ENCODE measurements at regions not wholly inside any gene's neighbourhood (a gene's known extent, or its start where the extent isn't known, plus 50 kb on each side); places are given as distances from the start of the nearest gene placed in this dataset.

DNA sequence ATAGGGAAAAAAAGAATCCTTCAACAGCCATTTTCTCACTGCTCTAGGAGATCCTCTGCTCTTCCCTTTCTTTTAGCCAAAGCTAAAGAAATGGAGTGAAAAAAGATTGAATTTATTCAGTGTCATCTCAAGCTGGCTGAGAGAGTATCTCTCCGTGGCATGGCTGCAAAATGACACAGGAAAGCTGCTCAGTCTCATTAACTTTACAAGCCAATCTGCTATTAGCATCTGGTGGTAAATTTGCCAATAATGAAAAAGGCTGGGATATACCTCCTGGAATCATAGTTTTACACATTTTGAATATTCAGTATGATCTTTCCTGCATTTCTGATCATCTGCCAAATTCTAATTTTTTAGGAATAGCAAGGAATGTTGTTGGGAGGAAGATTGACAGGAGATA, 176.8 kb upstream of the CHRM3 start:
- no peak for DNase-seq

DNA sequence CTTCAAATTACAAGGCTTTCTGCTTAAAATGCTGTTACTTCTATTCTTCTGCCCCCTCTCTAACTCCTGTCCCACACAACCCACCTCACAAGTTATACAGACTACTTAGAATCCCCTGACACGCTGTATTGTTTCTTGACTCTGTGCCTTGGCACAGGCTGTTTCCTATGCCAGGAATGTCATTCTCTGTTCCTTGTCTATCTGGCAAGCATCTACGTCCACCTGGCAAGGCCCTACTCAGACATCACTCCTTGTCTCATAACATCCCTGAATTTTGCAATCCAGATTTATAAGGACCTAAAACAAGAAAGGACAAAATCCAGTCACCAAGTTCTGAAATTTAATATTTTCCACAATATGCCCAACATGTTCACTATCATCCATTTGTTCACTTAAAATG, 182.0 kb upstream of the CHRM3 start:
- no peak for DNase-seq

- no peak for DNase-seq
Observed at GRCh38 chr1:239197871-239198270, 188.5 kb upstream of the CHRM3 start.

GRCh38 chr1:239189998-239190512, 196.3 kb upstream of the CHRM3 start:
- DNase-seq, result no peak

DNA sequence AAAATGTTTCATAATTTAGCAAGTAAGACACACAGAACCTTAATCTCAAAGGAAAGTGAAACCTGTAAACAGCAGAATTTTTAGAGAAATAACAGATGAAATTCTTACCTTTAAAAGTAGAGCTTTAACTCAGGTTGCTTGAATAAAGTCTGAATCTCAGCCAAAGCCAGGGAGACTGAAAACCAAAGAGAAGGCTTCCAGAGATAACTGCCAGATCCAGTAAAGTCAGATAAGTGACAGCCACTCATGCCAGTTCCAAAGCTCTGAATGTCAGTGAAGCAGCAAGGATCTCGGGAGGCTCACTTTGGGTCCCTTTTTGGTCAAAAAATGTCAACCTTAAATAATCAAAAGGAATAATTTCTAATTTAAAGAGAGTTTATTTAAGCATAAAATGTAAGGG, 199.9 kb upstream of the CHRM3 start:
- DNase-seq, result no peak

DNA sequence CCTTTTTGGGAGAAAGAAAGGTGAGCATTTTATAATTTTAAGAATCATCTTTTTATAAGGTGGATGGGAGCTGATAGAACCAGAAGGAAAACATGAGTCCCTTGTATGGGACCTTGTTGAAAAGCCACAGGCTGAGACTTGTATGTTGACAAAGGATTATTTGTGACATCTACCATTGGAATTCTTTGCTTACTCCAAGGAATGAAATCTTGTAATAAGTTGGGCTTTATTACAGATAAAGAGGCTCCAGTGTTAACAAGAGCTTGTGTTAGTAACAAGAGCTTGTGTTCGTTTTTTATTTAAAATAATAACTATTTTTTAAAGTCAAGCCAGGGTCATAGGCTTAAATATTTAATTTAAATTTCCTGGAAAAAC, 201.1 kb upstream of the CHRM3 start:
- no peak for DNase-seq

GRCh38 chr1:239184561-239185244, 201.7 kb upstream of the CHRM3 start:
- no peak for DNase-seq

DNA sequence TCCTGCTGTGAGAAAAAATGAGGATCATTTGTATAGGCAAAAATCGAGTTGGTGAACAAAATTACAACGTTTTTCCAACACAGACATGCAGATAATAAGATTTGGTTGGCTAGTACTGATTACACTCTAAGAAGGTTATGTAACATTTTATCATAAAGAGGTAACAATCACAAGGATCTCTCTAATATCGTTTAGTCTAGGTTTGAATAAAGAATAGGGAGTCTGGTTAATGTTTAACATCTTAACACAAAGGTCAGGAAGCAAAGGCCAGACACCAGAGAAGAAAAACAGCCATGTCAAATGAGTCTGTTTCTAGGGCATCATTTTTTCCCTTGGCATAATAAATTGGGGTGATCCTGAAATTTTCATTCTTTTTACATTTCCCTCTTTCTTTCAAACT, 207.4 kb upstream of the CHRM3 start:
- DNase-seq, result no peak

DNA sequence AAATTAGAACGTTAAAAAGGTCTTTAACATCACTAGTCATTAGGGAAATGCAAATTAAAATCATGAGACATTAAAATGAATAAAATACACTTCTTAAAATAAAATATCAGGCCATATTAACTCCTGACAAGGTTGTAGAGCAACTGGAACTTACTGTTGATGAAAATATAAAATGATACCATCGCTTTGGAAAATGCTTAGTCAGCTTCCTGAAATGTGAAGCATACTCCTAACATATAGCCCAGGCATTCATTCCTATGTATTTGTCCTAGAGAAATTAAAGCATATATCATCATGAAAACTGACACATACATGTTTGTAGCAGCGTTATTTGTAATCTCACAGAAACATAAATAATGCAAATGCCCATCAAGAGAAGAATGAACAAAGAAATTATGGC, 211.5 kb upstream of the CHRM3 start:
- no peak for DNase-seq

GRCh38 chr1:239170828-239171227, 215.5 kb upstream of the CHRM3 start:
- DNase-seq, result no peak

DNA sequence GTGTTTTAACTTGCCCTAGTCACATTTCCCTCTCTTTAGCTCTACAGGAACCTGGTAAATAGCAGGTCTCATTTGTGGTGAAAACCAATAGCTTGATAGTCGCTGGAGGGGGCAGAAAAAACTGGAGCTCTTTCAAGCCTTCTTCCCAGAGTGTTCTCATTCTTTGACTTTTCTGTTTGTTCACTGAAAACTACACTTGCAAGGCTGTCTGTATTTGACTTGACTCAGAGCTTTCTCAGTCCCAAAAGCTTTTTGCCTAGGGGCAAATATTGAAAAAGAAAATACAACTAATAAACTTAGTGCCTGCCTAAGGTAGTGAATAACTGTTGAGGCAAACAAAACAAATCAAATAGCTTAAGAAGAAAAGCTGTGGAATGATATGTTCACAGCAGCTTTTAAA, 217.1 kb upstream of the CHRM3 start:
- DNase-seq, result no peak

DNA sequence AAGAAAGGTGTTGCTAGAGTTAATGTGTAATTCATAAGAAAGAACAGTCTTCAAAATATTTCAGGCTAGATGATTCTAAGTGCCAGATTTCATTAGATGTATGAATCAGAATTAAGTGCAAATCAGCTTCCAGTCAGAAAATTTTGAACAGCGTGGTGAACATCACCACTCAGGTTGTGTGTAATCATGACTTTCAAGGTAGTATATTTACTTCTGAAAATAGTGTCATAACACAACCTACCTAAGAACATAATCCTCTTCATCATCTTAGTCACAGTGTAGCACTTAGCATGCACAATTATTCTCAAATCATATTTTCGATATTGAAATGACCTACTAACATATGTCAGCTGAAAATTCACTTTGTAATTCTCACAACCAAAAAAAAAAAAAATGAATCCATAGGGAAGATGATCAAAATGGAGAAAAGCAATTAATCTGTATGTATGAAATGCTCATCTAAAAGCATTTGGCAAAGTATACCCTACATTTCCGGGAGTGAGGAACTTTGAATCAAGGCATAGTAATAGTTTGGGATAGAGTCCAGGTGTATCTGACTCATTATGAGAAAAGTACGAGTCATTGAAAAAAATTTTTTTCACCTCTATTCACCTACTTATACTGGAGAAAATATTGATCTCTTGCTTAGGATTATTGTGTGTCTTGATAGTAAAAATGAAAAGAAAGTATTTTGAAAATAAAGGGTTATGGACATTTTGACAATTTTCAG, 221.8 kb upstream of the CHRM3 start:
- DNase-seq, result no peak

- no peak for DNase-seq
Observed at GRCh38 chr1:239155466-239156091, 230.8 kb upstream of the CHRM3 start.

GRCh38 chr1:239151937-239152336, 234.4 kb upstream of the CHRM3 start:
- no peak for DNase-seq

DNA sequence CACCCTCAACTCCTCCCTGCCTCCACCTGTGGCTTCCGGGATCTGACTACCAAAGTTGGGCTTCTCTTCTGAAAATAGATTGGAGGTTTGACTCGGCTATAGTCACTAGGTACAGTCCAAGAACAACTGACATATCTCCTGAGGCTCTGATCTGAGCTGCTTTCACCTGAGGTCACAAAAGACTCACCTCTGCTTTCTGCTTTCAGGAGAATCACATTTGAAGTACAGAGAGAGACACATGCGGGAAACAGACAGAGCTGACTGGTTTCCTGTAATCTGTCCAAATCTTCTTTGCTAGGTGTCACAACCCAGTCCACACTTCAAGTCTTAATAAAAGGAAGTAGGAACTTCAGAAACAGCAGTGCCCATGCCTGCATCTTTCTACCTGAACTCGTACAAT, 245.4 kb upstream of the CHRM3 start:
- DNase-seq, result no peak

GRCh38 chr1:239139801-239140200, 246.6 kb upstream of the CHRM3 start:
- no peak for DNase-seq

GRCh38 chr1:239128541-239128940, 257.8 kb upstream of the CHRM3 start:
- peak; percentile 7 for DNase-seq

GRCh38 chr1:239126884-239127283, 259.5 kb upstream of the CHRM3 start:
- no peak for DNase-seq

DNA sequence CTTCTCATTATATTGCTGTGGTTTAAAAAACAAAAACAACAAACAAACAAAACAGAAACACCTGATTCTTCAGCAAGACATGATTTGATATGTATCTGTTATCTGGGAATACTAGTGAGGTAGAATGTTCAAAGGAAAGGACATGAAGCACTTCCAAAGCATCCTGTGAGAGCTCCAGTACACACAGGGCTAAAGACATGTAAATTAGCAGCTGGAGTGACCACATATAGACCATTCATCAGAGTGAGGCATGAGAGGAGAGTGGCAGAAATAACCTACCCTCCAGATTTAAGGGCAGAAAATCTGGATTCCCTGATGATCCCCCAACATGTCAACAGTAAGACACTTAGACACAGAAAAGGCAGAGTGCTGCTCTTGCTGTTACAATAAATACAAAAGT, 260.5 kb upstream of the CHRM3 start:
- no peak for DNase-seq

DNA sequence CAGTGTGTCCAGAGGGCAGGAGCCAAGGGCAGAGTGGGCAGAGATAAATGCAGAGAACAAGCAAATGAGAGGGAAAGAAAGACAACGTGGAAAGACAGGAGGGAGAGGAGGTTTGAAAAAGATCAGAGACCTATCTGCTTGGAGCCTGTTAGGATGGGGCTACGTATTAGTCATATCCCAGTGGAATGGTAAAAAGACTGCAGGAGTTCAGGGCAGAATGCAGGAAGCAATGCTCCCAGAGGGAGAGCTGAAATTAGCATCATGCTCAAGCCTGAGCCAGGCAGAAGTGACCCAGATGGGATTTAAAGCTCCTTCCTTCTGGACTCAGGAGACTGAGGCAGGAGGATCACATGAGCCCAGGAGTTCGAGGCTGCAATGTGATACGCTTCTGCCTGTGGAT, 261.3 kb upstream of the CHRM3 start:
- DNase-seq, result no peak

DNA sequence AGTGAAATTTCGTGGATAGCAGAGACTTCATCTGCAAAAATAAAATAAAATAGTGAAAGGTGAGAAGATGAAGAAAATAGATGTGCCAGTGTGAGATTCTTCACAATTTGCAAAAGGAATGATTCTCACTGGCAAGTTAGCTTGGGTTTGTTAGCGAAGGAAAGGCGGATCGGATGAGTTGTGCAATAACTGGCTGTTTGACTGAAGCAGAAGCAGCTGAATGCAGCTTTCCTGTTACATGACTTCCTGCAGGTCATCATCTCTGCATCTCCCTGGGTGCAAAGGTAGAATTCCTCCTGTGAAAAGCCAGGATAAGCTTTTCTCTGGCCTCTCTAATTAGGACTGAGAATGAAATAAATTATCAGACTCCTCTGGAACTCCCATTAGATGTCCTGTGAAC, 263.1 kb upstream of the CHRM3 start:
- DNase-seq, result no peak

DNA sequence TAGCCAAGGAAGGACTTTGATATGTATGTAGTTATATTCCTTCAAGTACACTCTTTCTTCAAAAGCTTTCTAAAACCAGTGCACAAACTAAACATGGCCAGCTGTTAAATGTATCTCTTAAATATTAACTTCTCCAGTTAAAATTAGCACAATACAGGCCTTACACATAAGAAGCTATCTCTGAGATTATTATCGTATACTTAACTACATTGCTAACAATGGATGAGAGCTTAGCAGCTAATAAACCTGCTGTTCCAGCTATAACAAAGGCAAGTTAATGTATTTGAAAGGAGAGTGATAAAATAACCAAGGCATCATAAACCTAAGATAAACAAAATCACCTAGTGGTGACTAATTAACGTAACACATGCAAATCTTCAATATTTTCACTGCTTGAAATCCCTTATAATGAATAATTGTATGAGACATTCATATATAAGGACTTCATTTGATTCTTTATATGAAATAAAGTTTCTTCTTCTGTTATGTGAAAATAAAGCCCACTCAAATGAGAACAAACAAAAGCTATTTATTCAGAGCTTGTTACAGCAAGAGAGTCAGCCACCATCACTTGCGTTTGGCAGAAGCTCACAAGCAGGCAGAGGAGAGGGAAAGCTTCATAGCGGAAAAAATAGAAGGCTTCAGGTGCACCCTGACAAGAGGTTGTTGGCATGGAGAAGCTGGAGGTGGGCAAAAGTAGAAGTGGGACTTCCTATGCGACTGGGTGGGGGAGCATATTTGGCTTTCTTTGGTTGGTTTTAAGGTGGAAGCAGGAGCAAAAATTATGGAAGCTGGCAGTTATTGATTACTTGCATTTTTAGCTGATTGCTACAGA, 274.1 kb upstream of the CHRM3 start:
- no peak for DNase-seq

- no peak for DNase-seq
Observed at GRCh38 chr1:239107676-239108075, 278.7 kb upstream of the CHRM3 start.

Data from OCI-M1 (cell line).